GM21723 (cell line): ENCODE measurements at regions not wholly inside any gene's neighbourhood (a gene's known extent, or its start where the extent isn't known, plus 50 kb on each side); places are given as distances from the start of the nearest gene placed in this dataset.
A peak's percentile ranks its signal among the peaks of the same experiment; 100 is the strongest.

Experiments used
- ATAC-seq: cut with Tn5 transposase; IDR thresholded peaks from one replicate; pipeline ENCODE4 v1.9.1; 2021; ENCODE audit warnings: mild to moderate bottlenecking, moderate library complexity; ENCODE audit not compliant: unreplicated experiment

GRCh38 chr6:7042654-7043545, 64.9 kb upstream of the RREB1 start:
- no peak for ATAC-seq

GRCh38 chr6:7045331-7045730, 62.4 kb upstream of the RREB1 start:
- ATAC-seq = no peak

- no peak for ATAC-seq
Measured at GRCh38 chr6:7045746-7046145, 62.0 kb upstream of the RREB1 start.

- no peak for ATAC-seq
Measured at GRCh38 chr6:7047128-7047527, 60.6 kb upstream of the RREB1 start.

GRCh38 chr6:7047966-7048365, 59.8 kb upstream of the RREB1 start:
- ATAC-seq = no peak

GRCh38 chr6:7048894-7049293, 58.9 kb upstream of the RREB1 start:
- ATAC-seq = no peak

- no peak for ATAC-seq
Measured at GRCh38 chr6:7050004-7050403, 57.8 kb upstream of the RREB1 start.

- ATAC-seq = peak; percentile 46
Measured at GRCh38 chr6:7050872-7051779, 56.6 kb upstream of the RREB1 start.

GRCh38 chr6:7051780-7052442, 55.9 kb upstream of the RREB1 start:
- ATAC-seq = peak; percentile 68

GRCh38 chr6:7052443-7053011, 55.2 kb upstream of the RREB1 start:
- ATAC-seq = peak; percentile 17

- ATAC-seq = no peak
Measured at GRCh38 chr6:7053125-7053774, 54.5 kb upstream of the RREB1 start.
